Ovary (tissue), 3 donors: ENCODE measurements at regions not wholly inside any gene's neighbourhood (a gene's known extent, or its start where the extent isn't known, plus 50 kb on each side); places are given as distances from the start of the nearest gene placed in this dataset.

ENCODE experiments used
- CTCF ChIP-seq, 3 donors: fragments of 450-650 bp in 2 of 3; fragments of 200-600 bp in 1 of 3; IDR thresholded peaks; one replicate each; pipeline versions ENCODE4 v1.5.1 to v1.8.0; 2016 to 2022; ENCODE audit warnings: antibody characterized with exemption in 3 of 3, mild to moderate bottlenecking in 1 of 3
- POLR2A ChIP-seq: fragments of 450-650 bp; IDR thresholded peaks from one replicate; pipeline ENCODE4 v1.6.1; 2017; ENCODE audit warnings: antibody characterized with exemption, mild to moderate bottlenecking, moderate library complexity
- donor health status: DM: no; HTN: no; CAD: no.

- TF ChIP-seq CTCF (IDR thresholded peaks at IDR 0.05) (no peak), POLR2A (no peak)
Measured at GRCh38 chr4:176999935-177000543, 207.3 kb upstream of the VEGFC start.
